ENCODE measurements at regions not wholly inside any gene's neighbourhood (a gene's known extent, or its start where the extent isn't known, plus 50 kb on each side); places are given as distances from the start of the nearest gene placed in this dataset.
"Not testable (repeated sequence)": the region's sequence is repeated elsewhere in the genome, so short reads cannot be mapped to it uniquely, and the experiment has no call there.

- not testable (repeated sequence) for DNase-seq (ENCODE audit: low spot score)
Measured at GRCh38 chr16:86267657-86268056, 242.7 kb upstream of the FOXF1 start.

- no peak for DNase-seq (ENCODE audit: low spot score)
Measured at GRCh38 chr16:86270696-86271095, 239.6 kb upstream of the FOXF1 start.

DNA sequence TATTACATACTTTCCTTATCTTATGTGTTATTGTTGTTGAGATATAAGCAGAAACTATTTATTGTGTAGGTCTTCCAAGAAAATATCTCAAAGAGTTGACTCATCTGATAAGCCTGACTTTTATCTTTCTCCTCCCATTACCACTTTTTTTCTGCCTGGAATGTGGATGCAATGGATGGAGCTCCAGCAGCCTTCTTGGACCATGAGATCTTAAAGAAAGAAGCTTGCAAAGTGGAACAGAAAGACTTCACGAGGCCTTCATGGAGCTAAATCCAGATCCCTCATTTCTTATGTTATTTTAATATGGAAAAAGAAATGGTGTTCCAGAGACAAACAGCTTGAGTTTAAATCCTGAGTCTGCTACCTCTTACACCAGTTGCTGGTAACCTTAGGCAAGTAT, 237.6 kb upstream of the FOXF1 start:
- no peak for DNase-seq (ENCODE audit: low spot score)

DNA sequence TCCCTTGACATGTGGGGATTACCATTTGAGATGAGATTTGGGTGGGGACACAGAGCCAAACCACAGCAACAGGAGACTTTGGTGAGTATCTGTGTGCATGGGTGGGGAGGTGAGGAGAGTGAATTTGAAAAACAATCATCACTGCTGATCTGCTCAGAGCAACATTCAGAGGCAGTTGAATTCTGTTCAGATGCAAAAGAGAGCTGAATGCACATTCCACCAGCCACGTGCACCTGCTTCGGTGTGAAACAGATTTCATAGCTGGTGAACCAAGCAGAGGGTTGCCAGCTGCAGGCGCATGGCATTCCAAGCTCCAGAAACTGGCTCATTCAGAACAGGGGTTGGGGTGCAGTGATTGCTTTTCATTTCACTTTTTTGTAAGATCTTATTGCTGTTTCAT, 233.1 kb upstream of the FOXF1 start:
- DNase-seq (ENCODE audit: low spot score) = no peak

DNA sequence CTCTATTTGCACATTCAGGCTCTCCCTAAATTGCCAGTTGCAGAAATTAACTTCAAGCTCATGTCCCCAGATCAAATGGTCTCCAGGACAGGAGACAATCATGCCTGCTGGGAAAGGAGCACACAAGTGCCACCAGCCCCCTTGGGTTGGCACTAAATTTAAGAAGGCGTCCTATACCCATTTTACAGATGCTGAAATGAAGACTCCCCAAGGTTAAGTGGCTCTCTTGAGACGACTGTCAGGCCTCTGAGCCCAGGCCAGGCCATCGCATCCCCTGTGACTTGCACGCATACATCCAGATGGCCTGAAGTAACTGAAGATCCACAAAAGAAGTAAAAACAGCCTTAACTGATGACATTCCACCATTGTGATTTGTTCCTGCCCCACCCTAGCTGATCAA, 232.5 kb upstream of the FOXF1 start:
- DNase-seq (ENCODE audit: low spot score) = not testable (repeated sequence)

- DNase-seq (ENCODE audit: low spot score) = no peak
Measured at GRCh38 chr16:86281421-86281820, 228.9 kb upstream of the FOXF1 start.

- no peak for DNase-seq (ENCODE audit: low spot score)
Measured at GRCh38 chr16:86283944-86284343, 226.4 kb upstream of the FOXF1 start.

- no peak for DNase-seq (ENCODE audit: low spot score)
Measured at GRCh38 chr16:86285421-86285820, 224.9 kb upstream of the FOXF1 start.

- no peak for DNase-seq (ENCODE audit: low spot score)
Measured at GRCh38 chr16:86285938-86286921, 224.1 kb upstream of the FOXF1 start.

GRCh38 chr16:86286991-86287663, 223.2 kb upstream of the FOXF1 start:
- DNase-seq (ENCODE audit: low spot score) = no peak

GRCh38 chr16:86287664-86288201, 222.6 kb upstream of the FOXF1 start:
- DNase-seq (ENCODE audit: low spot score) = no peak

DNA sequence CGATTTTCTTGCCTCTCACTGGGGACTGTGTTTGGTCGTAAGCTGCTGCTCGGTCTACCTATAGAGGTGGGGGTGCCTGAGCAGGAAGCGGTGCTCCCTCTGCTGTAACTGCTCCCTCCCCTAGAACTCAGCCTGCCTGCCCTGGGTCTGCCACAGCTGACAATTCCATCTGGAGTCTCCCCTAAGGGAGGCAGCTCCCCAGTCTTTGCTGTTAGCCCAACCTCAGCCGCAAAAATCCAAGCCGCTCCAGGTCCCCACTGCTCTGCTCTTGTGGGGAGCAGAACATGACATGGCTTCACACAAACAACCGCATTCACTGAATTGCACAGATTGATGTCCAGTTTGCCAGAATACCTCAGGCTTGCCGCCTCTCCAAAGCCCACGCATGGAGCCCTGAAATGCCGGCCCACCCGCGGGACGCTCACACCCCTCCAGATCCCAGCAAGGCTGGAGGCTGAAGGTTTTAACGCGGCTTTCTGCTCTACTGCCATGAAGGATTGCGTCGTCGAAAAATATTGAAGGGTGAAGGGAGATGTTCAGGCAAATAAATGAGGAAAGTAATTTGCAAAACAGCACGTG, 221.5 kb upstream of the FOXF1 start:
- no peak for DNase-seq (ENCODE audit: low spot score)

DNA sequence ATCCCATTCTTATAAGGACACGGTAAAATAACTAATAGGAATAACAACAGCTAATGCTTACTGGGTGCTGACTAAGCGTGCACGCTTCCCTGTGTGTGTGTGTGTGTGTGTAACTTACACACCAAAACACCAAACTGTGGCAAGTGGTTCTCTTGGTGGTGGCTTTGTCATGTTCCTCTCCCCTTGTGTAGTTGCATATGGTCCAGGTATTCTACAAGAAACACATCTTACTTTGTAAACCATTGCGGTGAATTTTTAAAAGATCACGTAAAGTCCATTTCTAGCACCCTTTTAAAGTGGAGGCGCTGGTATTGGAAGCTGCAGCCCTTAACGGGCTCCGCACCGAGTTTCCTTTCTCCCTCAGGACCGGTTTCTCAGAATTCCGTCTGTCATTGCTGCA, 221.0 kb upstream of the FOXF1 start:
- DNase-seq (ENCODE audit: low spot score) = no peak

- no peak for DNase-seq (ENCODE audit: low spot score)
Measured at GRCh38 chr16:86289907-86290306, 220.4 kb upstream of the FOXF1 start.

DNA sequence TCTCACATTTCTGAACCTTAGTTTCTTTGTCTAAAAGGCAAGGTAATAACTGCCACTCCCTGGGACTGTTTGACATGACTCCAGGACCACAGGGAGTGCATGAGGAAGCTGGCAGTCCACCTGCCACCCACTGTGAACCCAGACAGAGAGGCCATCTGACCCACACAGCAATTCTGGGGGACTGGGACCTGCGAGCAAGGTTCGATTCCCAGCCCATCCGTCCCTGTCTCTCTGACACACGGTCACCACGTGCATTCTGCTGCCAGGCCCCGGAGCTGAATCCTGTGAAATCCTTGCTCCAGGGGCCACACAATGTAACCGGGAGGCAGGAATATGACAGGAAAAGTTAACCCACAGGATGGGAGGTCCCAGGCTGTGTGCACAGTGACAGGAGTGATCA, 218.8 kb upstream of the FOXF1 start:
- DNase-seq (ENCODE audit: low spot score) = no peak

- DNase-seq (ENCODE audit: low spot score) = no peak
Measured at GRCh38 chr16:86292171-86292775, 218.1 kb upstream of the FOXF1 start.

- no peak for DNase-seq (ENCODE audit: low spot score)
Measured at GRCh38 chr16:86292942-86293341, 217.4 kb upstream of the FOXF1 start.

DNA sequence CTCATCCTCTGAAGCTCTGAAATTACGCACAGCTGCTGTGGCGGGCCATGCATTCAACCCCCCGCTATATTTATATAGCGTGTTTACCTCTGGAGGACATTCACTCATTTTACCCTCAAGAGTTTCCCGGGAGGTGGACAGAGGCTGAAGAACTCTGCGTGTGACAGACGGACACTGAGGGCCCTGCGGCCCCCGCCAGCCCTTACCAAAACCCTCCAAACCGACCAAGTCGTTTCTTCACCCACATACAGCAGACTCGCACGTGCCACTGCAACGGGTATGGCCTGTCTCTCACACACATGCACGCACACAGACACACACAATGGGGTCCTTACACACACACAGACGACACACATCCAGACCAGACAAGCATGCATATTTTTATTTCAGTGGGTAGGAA, 216.4 kb upstream of the FOXF1 start:
- DNase-seq (ENCODE audit: low spot score) = no peak

DNA sequence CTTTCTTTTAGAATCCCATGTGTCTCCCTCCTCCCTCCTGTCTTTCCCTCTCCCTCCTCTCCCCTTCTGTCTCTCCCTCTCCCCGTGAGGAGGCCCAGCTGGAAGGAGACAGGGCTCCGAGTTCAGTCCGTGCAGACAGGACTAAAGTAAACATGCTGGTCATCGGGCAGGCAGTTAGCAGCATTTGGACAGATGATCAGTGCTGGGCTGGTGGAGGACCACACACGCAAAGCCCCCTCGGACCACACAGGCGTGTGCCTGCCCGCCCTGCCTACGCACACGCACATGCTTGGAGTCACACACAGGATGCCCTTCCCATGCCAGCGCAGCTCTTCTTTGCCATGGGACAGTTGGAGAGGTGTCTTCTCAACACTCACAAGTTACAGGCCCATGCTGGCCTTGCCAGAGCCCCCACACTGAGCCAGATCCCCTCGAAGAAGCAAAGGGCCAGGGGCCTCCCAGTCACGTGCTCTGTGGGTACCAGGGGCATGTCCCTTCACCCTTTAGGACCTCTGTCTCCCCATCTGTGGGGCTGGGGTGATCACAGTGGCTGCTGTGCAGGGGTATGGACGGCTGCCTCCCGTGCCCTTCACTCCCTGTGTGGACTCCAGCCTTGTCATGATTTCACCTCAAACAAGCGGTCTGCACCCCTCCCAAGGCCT, 215.7 kb upstream of the FOXF1 start:
- no peak for DNase-seq (ENCODE audit: low spot score)

DNA sequence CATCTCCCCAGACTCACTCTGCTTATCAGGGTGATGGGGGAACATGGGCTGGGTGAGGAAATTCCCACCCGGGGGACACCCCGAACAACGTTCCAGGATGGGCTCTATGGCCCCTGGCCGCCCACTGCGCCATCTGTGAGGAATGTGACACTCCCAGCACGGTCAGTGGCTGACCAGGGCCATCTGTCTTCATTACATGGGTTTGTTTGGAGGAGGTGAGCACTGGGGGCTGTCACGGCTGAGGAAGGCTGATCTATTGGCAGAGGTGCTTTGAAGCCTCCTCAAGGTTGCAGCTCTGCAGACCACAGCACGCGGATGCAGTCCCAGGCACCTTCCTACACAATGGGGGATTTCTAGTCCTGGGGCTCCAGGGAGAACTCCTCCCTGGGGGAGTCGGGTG, 214.1 kb upstream of the FOXF1 start:
- DNase-seq (ENCODE audit: low spot score) = no peak

DNA sequence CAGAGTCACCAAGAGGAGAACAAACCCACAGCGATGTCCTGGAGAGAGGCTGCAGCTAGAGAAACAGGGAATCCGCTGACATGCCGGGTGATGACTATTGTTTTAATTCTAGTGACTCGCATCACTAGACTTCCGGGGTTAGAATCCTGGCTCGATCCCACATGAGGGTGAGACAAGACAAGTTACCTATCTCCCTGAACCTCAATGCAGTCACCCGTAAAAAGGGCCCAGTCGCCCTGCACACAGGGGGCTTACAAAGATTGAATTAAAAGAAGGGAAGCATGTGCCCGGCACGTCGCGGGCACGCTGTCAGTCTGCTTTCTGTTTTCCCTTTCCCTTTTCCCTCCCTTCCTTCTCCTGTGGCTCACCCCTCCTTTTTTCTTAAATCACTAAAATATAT, 212.9 kb upstream of the FOXF1 start:
- no peak for DNase-seq (ENCODE audit: low spot score)

All from CD4-positive, alpha-beta T cell treated with Interleukin-2 at 100 ng/mL for 4 hours (primary cell).